ENCODE measurements at regions not wholly inside any gene's neighbourhood (a gene's known extent, or its start where the extent isn't known, plus 50 kb on each side); places are given as distances from the start of the nearest gene placed in this dataset.
"Not testable (repeated sequence)": the region's sequence is repeated elsewhere in the genome, so short reads cannot be mapped to it uniquely, and the experiment has no call there.

DNA sequence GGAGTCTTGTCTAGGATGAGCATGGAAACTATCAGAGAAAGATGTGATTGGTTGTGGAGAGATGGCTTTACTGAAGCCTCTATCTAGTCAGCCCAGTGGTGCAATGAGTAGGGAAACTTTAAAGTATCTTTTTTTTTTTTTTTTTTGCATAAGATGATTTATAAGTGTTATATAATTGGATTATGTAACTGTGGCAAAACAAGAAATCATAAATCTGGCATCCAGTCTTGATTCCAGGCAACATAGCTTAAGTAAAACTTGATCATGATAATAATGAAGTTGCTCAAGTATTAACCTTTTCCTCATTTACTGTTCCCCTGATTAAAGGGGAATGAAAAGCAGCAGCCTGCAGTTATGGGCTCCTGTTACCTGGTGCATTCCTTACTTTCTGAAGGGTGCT, 538.0 kb upstream of the ATP2B1 start:
- DNase-seq, result no peak

DNA sequence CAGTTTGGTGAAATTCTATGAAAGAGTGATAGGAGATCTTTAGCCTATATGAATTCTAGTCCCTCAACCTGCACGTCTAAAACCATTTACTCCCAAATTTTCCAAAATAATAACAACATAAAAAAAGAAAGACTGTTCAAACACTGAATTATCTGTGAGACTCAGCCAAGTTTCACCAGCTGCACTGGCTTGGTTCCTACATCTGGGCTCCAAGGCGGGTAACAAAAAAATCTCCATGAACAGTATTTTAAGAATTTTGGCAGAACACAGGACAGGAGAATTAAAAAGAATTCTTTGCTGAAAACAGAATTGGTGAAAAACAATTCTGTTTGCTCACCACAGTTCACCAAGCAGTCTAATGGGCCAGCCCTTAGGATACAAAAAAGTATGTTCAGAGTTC, 536.8 kb upstream of the ATP2B1 start:
- no peak for DNase-seq

DNA sequence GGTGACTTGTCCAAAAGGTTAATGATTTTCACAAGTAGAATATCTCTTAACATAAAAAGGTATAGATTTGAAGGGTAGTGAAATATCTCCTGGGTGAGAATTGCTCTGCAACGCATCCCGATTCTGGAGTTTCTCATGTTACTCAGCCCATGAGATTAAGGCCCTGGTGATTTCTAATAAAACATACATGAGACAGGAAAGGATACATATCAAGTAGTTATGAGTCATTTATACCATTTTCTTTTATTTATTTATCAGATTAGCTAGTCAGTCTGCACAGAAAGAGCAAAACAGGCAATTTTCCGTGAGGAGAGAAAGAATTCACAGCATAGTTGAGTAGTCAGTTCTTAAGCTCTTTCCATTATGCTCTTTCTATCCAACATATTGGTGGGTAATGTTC, 535.6 kb upstream of the ATP2B1 start:
- DNase-seq, result no peak

DNA sequence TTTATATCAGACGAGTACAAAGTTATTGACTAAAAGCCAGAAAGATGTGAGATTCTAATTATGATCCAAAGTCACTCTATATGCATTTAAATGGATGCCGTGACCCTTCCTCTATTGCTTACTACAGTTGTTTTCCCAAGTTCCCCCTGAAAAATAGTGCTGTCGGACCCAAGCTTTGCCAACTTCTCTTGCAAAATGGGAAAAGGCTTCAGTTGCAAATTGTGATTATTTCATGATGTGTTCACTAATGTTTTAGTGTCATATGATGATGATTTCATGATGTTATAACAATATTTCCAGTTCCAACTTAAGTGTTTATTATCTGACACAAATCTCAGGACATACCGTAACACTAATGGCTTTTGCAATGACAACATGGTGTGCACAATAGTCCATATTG, 534.6 kb upstream of the ATP2B1 start:
- DNase-seq, result no peak

GRCh38 chr12:90239732-90240260, 531.2 kb upstream of the ATP2B1 start:
- no peak for DNase-seq

- DNase-seq, result no peak
These were observed 530.1 kb upstream of the ATP2B1 start for GRCh38 chr12:90238663-90239271.

GRCh38 chr12:90237841-90238240, 529.2 kb upstream of the ATP2B1 start:
- DNase-seq, result no peak

DNA sequence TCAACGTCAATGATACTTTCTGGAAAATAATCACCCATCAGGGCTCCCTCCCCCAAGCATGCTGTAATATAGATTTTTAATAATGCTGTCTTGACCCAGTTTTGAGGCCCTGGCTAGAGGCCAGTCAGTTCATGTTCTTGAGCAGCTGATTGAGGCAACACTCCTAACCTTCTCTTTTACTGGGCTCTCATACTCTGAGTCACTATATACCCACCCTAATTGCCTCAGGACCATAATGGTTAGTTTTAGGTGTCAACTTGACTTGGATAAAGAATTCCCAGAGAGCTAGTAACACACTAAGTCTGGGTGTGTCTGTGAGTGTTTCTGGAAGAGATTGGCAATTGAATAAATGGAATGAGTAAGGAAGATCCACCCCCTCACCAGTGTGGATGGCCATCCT, 527.0 kb upstream of the ATP2B1 start:
- no peak for DNase-seq

GRCh38 chr12:90234472-90234871, 525.8 kb upstream of the ATP2B1 start:
- DNase-seq, result no peak

GRCh38 chr12:90233168-90234100, 524.8 kb upstream of the ATP2B1 start:
- DNase-seq, result no peak

- DNase-seq, result no peak
These were observed 521.0 kb upstream of the ATP2B1 start for GRCh38 chr12:90229407-90230170.

DNA sequence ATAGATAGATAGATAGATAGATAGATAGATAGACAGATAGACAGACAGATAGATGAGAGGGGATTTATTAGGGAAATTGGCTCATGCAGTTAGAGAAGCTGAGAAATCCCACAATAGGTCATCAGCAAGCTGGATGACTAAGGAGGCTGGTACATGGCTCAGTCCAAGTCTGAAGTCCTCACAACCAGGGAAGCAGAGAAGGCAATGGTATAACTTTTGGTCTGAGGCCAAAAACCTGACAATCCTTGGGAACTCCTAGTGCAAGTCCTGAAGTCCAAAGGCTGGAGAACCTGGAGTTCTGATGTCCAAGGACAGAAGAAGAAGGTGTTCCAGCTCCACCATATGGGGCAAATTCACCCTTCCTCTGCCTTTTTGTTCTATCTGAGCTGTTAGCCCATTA, 517.6 kb upstream of the ATP2B1 start:
- no peak for DNase-seq

DNA sequence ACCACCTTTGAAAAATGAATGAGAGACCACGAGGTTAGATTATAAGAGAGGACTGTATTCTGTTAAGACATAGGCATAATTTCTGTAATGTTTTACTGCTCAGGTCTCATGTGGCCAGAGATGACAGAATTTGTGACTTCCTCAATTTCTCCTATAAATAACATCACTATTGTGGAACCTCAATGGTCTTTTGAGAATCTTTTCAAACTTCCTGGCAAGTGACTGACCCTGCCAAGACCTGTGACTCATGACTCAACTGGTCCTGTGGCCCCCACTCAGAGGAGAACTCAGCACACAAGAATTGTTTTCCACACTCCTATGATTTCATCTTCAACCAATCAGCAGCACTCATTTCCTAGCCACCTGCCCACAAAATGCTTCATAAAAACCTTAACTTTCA, 508.2 kb upstream of the ATP2B1 start:
- DNase-seq, result no peak

GRCh38 chr12:90216020-90216552, 507.4 kb upstream of the ATP2B1 start:
- no peak for DNase-seq

- DNase-seq, result no peak
These were observed 502.4 kb upstream of the ATP2B1 start for GRCh38 chr12:90211017-90211416.

- DNase-seq, result no peak
These were observed 500.4 kb upstream of the ATP2B1 start for GRCh38 chr12:90209029-90209428.

GRCh38 chr12:90208379-90208778, 499.7 kb upstream of the ATP2B1 start:
- not testable (repeated sequence) for DNase-seq

- no peak for DNase-seq
These were observed 499.2 kb upstream of the ATP2B1 start for GRCh38 chr12:90207799-90208198.

DNA sequence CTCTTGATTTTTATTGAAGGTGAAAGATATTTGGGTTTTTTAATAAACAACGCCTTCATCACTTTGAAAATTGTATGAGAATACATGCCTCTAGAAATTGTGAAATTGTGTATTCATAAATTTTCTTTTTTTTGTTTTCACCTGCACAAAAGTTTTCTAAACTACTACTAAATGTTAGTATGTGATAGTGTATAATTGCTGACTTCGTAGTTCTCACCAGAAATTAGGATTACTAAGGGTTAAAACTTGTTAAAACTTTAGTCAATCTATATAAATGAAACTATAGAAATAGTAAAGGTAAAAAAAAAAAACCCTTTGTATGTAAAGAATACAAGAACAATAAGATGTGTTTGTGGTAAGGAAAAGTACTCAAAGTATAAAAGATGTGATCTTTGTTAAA, 496.5 kb upstream of the ATP2B1 start:
- no peak for DNase-seq

- DNase-seq, result peak; percentile 17 to 80
These were observed 494.9 kb upstream of the ATP2B1 start for GRCh38 chr12:90203556-90203955.

GRCh38 chr12:90199006-90199405, 490.4 kb upstream of the ATP2B1 start:
- DNase-seq, result no peak

DNA sequence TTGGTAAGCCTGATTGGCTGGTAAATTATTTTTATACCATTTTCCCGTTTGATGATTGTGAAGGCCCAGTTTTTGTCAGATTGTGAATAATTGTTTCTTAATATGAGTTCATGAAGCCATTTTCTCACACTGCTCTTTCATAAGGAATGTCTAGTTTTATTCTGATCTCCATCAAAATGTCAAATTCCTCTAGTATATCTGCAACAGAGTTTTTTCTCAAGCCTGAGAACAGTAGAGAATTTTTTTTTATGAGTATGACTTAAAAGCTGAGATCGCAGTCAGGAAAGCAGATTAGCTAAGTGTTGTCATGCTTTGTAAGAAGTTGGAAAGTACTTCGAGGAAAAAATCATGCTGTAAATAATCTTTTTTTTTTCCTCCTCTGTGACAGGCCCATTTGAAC, 484.9 kb upstream of the ATP2B1 start:
- no peak for DNase-seq

- DNase-seq, result no peak
These were observed 480.2 kb upstream of the ATP2B1 start for GRCh38 chr12:90188857-90189256.

Data from cerebellar nuclear complex (tissue), 1 donor.